GM18868 (cell line): ENCODE measurements at regions not wholly inside any gene's neighbourhood (a gene's known extent, or its start where the extent isn't known, plus 50 kb on each side); places are given as distances from the start of the nearest gene placed in this dataset.

ENCODE experiments used
- ATAC-seq: cut with Tn5 transposase; IDR thresholded peaks from one replicate; pipeline ENCODE4 v1.9.1; 2021; ENCODE audit warnings: mild to moderate bottlenecking, moderate library complexity; ENCODE audit not compliant: unreplicated experiment

DNA sequence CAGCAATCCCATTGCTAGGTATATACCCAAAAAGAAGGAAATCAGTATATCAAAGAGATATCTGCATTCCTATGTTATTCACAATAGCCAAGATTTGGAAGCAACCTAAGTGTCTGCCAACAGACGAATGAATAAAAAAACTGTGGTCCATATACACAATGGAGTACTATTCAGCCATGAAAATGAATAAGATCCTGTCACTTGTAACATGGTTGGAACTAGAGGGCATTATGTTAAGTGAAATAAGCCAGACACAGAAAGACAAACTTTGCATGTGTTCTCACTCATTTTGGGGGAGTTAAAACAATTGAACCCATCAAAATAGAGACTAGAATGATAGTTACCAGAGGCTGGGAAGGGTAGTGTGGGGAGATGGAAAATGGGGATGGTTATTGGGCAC lies 323.5 kb upstream of the NFE2L3 start:
- ATAC-seq, result no peak

DNA sequence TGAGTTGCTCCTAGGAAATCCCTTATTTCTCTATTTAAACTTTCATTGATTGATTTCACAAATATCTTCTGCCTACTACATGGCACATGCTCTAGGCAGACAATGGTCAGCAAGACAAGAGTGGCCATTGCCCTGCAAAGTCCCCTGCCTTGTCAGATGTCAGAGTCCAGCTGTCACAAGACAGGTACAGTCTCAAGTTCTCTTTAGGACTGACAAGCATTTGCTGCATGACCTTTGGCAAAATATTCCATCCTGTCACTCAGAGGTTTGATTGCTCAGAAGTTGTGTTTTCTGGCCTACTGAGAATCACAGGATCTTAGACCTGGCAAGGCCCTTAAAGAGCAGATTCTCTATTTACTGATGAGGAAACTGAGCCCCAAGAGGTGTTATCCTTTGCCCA lies 322.3 kb upstream of the NFE2L3 start:
- ATAC-seq, result no peak

DNA sequence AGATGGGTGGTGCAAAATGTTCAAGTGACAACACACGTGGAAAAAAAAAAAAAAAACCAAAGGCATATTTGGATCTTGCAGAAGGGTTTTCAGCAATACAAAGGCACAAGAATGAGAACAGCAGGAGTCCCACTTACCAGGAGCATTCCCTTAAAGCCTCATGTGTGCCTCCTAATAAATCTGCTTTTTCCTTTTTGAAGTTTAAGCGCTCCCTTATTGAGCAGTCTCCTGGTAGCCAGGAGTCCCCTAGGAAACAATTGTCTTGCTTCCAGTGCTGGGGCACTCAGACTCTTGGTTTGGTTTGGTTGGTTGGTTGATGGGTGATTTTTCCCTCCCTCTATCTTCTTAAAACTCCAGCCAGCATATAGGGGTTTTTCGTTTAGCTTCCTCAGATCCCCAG lies 321.8 kb upstream of the NFE2L3 start:
- no peak for ATAC-seq

DNA sequence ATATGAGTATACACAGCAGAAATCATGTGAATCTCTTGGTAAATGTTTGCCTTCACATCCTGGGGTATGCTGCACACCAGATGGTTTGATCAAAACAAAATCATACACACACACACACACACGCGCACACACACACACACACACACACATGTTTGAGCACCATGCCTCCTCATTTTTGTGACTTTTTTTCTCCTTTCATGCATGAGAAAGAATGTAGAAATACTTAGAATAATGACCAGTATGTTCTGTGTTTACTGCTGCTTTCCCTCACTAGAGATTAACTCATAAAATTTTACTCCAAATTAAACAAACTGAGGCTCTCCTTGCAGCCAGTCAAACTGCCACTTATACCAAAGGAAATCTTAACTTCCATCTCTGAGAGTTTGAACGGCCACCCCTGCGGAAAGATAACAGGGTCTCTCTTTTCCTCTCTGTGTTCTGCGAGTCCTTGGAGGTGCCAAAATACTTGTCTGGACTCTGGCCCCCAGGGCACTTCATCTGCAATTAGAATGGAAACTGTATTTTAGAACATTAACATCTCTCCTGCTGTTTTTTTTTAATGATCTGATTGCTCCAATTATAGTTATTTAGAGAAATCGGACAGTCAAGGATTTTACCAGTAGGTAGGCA lies 320.8 kb upstream of the NFE2L3 start:
- no peak for ATAC-seq

DNA sequence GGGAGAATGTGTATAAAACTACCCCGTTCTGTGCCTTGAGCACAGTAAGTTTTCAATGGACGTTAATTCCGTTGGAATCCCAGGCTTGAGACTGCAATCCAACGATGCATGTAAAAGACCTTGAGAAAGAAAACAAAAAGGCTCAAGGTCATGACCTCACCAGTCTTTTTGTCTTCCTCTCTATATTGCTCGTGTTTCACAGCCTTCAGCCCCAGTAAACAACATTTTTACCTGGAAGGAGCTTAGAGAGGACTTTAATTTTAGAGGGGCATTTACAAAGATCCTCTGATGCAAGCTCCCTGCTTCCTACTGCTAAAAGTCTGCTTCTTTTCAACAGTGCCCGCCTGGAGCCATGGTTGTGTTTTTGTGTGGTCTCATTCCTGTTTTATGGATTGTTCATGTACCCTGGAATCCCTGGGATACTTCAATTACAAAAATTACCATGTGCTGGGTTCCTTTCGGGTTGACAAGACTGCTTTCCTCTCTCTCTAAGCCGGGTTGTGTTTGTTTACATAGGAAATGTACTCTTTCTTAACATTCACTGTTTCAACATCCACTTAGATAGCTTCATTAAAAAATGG lies 320.1 kb upstream of the NFE2L3 start:
- no peak for ATAC-seq

DNA sequence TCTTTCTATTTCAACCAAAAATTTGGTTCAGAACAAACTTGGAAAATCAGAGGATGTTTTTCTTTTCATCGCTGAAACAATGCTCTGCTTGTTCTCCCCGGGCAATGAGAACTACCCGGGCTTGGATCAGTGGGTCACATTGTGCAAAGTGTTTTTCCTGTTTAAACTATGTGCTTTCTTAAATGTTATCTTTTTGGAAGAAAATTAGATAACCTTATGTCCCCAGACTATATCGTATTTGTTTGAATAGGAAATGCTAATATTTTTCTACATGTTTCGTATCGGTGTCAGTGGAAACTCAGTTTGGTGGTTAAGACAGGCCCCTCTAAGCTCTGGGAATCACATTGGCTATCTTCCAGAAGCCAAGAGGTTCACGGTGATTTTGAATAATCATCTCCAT lies 319.5 kb upstream of the NFE2L3 start:
- ATAC-seq, result no peak

DNA sequence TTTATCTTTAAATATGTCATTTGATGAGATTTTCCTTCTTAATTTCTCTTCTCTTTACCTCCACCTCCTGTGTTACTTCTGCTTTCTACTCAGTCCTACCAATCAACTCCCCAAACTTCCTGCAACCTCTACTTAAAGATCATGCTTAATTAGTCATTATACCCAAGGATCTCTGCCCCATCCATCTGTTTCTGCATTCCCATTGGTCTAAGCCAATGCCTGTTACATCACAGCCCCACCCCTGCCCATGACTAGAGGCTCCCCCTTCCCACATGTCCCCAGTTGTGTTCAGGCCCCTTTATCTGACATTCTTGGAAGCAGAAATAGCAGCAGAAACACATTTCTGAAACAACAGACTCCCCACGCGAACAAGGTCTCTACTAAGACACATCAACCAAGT lies 319.1 kb upstream of the NFE2L3 start:
- no peak for ATAC-seq

DNA sequence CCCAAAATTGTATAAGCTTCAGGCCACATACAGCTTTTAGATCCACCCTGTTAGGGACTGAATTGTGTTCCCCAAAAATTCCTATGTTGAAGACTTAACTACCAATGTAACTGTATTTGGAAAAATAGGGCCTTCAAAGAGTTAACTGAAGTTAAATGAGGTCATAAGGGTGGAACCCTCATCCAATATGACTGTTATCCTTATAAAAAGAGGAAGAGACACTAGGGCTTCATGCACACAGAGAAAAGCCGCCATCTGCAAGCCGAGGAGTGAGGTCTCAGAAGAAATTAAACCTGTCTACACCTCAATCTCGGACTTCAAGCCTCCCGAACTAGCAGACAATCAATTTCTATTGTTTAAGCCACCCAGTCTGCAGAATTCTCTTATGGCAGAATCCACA lies 317.9 kb upstream of the NFE2L3 start:
- no peak for ATAC-seq

DNA sequence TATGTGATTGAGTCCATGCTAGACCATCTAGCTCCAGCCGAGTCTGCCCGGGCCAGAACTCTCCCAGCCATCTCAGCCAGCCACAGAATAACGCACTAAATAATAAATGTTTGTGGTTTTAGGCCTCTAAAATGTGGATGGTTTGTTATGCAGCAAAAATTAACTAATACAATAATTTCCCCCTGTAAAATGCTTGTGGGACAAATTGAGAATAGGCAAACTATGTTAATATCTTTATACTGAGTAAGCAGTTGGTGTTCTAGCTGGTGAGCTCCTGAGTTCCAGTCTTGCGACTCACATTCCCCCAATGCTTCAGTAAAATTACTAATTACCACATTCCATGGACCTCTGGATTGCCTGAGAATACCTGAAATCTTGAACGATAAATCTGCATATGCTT lies 316.8 kb upstream of the NFE2L3 start:
- ATAC-seq, result no peak

DNA sequence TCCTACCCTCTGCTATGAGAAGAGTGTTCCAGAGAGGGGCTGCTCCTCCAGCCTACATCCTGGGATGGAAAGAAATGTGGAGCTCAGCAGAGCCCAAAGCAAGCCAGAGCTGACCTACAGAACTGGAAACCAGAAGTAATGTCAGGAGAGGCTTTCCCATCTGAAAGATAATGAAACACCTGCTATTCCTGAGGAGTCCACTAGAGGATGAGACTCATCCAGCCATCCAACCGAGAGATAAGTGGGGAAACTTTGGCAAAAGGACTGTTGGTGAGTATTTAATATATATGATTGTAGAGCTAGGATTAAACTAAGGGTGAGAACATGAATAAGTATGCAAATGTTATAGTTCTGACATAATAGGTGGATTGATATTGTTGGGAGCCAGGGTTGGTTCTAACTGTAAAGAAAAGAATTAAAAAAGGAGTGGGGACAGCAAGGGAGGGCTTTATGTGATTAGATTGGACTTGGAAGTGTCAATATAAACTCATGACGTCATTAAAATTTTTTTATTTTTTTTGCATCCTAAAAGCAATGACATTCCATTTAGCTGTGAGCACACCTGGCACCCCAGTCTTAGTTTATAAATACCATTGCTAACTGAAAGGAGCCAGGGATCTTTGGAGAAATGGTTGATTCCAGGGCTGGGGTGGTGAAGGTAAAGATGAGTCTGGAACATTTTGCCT lies 312.8 kb upstream of the NFE2L3 start:
- ATAC-seq, result no peak

DNA sequence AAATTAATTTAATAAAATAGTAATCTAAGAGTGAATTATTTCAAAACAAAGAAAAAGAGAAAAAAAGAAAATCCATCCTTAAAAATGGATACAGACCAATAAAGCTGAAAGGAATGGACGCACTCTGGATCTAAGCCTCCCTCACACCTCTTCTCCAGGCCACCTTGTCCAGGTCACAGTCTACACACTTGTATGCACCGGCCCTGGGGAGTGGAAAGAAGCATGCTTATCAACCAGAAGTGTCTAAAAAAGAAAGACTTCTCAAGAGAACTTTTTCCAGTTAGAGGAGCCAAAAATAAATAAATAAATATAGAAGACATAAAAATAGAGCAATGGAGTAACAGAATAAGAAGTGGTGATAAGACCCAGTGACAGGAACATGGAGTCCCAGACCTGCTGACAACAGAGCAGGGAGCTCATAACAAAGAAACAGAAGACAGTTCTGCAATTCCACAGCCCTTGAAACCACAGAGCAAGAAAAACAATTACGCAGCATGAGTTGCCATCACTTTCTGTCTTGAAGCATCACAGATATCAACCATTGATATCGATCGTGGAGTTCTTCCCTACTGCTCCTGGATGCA lies 311.7 kb upstream of the NFE2L3 start:
- ATAC-seq, result no peak

DNA sequence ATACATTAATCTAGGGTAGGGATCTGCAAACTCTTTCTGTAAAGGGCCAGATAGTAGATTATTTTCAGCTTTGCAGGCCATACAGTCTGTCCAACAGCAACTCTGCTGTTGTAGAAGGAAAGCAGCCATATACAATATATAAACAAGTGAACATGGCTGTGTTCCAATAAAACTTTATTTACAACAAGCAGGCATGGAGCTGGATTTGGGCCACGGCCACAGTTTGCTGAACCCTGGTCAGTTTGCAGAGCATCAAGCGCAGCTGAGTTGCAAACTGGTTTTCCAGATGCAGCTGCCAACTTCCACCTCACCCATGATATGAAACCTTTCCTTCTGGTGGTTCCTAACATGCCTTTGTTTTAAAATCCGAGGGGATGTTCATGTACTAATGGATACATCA lies 310.4 kb upstream of the NFE2L3 start:
- no peak for ATAC-seq

DNA sequence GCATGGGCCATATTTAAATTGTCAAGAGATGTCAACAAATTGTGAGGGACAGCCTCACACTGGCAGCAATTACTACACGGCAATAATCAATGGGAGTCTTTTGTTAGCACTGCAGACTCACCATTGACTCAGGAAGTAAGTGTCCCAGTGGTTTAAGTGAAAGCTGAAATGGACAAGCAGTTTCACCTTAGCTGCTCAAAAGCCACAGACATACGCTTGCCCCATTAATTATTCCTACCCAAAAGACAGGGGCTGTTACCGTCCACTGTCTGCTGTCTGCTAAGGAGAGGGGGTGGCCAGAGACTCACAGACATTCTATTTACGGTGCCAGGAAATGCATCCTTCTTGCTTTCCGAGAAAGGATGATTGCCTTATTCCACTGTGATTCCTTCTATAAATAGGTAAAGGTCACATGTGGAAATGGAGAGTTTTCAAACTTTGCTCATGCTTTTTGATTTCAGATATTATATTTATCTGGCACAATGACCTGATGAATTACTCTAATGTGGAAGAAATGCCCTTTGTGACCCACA lies 309.7 kb upstream of the NFE2L3 start:
- no peak for ATAC-seq

DNA sequence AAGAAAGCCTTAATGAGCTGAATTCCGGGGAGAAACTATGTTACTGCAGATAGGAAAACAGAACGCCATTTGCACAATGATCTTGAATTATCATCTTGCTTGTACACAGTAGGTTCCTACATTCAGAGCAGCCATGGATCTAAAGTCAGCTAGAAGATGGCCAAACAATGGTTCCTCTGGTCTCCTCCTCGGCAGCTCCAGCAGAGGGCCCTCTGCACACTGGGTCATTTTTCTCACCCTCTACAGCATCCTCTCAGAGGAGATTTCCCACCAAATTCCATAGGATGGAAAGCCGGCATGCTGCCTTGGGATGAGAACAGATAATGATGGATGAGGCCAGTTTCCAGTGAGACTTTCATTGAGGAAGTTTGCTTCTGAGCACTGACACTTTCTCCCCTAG lies 308.5 kb upstream of the NFE2L3 start:
- ATAC-seq, result no peak

DNA sequence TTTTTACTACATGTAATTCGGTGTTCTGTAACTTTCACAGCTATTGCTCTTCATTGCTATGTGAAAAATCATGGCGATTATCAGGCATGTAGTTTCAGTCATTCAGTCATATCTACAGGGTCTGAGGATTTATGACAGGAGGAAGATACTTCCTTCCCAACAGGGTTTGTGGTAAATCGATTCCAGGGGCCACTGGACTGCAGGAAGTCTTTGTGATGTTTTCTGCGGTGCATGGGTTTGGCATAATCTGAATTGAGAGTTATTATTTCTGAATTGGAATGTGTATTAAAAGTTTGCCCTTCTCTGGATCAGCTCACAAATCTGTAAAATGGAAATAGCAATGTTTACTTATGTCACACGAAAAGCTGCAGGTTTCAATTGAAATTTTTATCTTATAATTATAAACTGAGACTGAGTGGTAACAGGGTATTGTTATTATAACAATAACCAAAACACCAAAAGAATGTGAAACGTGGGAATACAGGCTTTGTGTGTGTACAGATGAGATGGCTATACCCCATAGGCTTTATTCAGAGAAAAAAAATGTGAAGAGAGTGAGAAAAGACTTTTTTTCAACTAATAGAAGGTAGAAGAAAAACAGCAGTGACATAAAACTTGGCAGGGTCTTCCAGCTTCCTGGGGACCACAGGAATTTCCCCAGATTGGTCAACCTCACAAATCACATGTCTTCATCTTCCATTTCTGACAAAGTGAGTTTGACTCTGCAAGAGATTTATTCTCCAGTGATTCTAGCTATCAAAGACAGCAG lies 307.7 kb upstream of the NFE2L3 start:
- ATAC-seq, result no peak

DNA sequence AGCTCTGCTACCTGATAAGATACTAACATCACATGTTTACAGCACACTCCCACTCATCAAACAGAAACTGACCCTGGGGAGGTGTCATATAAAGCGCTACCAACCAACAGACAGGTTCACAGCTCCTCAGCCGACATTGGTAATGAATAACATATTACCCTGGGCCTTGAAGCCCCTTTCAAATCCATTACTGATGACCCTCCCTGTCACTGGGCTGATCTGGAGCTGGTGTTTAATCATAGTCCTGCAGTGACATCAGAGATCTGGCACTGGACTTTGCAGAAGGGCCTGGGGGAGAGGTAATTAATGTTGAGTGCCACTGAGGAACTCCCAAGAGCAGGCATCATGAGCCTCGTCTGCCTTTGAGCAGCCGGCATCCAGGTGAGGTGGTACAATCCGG lies 306.5 kb upstream of the NFE2L3 start:
- ATAC-seq, result no peak

DNA sequence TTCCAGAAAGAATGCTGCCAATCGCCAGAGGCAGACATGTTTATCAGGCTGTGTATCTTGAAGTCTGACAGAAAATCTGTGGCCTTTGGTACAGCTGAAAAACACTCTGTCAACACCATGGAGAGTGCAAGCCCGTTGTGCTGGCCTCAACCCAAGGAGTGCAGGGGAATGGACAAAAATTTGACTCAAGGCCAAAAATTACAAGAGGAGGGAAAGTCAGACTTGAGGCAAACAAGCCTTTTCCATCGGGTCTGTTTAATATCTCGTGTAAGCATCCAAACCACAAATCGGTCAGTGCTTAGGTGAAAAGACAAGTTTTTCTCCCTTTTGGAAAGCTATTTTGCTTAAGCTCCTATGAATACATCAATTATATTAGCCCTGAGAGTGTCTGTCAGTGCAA lies 305.3 kb upstream of the NFE2L3 start:
- no peak for ATAC-seq

DNA sequence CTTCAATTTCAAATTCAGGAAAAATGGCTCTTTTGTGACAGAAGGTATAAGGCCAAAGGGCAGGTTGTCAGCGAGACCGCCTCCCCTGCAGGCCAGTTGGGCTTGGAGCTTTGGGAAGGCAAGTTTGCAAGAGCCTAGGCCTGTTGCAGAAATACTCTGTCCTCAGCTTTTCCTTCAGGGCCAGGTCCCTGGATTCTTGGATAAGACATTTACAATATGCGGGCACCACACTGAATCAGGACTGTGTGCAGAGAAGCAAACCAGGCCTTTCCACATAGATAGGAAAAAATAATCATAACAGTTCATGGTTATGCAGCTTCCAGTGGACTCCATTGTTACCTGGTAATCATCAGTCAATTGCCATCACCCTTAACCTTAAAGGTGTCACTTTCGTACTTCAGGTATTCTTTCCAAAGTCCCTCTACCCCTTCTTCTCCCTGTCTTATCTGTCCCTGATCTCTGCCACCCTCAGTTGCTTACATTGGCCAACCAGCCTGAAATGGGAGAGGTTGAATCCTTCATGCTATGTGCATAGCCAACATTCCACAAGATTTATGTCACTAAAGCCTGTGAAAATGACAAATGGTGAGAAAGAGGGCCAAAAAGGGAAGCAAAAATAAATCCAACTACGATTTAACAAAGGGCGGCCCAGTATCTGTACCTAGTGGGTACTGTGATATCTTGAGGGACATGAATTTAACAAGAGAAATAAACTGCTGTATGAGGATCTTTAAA lies 304.5 kb upstream of the NFE2L3 start:
- ATAC-seq, result no peak

DNA sequence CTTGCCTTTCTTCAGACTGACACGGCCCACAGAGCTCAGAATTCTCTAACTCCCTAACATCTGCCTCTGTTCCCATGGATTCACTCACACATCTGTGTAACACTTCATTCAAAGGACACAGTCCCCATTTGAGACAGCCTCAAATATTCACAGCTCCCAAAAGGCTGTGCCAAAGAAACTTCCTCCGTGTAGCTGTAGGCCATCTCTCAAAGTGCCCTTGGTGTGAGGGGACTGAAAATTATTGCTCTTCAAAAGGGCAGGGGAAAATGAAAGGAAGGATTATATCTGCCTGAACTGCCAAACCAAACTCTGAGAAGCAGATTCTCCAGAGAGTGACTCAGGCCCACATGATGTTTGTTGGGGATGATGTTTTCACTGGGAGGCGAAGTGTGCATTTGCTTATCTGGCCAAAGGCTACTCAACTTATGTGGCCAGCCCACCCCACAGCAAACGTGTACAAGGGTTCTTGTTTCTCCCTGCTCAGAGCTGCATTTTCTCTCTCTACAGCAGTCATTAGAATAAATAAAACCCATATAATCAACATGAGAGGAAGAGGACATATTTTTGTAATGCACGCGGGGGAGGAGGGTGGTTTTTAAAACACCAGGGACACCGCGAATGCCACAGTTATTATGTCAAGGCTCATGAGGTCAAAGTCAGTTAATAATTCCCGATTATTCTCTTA lies 302.4 kb upstream of the NFE2L3 start:
- no peak for ATAC-seq

DNA sequence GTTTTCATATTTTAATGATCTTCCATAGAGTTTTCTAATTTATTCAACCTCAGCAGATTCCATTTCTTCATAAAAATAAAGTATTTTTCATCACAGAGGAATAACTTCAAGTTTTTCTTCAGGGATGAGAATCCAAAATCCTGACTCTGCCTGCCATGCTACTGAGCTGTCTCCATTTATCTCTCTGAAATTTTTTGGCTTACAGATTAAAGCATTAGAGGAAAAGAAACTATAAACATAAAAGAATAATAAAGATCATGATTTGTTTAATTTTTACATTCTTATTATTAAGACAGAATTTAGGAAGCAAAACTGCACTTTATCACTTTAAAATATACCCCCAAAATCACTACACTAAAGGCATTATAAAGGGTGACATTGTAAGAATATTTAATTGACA lies 301.8 kb upstream of the NFE2L3 start:
- no peak for ATAC-seq
